Tongue (tissue), 1 donor: ENCODE measurements at regions not wholly inside any gene's neighbourhood (a gene's known extent, or its start where the extent isn't known, plus 50 kb on each side); places are given as distances from the start of the nearest gene placed in this dataset.
"Not testable (repeated sequence)": the region's sequence is repeated elsewhere in the genome, so short reads cannot be mapped to it uniquely, and the experiment has no call there.

Experiments
- DNase-seq: peaks from one replicate; pipeline ENCODE4 v3.0.0-alpha.2; 2015

DNA sequence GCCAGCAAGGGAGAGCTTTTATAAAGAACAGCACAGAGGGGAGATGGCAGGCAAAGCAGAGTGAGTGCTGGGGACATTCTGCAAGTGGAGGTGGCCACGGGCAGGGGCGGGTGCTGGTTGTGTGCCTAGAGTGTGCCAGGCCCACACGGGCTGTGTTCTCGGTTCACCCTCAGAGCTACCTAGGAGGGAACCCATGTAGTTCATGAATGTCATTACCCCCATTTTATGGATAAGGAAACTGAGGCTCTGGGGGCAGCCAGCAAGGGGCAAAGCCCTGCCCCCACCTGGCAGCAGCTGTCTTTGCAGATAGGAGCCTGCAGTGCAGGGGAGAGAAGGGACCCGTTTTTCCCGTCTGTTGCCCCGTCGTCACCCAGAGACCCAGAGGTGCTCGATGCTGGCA, 85.2 kb upstream of the NCOR2 start:
- no peak for DNase-seq

GRCh38 chr12:124651516-124652273, 84.3 kb upstream of the NCOR2 start:
- DNase-seq = peak; percentile 82

- peak; percentile 79 for DNase-seq
These were observed 83.5 kb upstream of the NCOR2 start for GRCh38 chr12:124650912-124651311.

DNA sequence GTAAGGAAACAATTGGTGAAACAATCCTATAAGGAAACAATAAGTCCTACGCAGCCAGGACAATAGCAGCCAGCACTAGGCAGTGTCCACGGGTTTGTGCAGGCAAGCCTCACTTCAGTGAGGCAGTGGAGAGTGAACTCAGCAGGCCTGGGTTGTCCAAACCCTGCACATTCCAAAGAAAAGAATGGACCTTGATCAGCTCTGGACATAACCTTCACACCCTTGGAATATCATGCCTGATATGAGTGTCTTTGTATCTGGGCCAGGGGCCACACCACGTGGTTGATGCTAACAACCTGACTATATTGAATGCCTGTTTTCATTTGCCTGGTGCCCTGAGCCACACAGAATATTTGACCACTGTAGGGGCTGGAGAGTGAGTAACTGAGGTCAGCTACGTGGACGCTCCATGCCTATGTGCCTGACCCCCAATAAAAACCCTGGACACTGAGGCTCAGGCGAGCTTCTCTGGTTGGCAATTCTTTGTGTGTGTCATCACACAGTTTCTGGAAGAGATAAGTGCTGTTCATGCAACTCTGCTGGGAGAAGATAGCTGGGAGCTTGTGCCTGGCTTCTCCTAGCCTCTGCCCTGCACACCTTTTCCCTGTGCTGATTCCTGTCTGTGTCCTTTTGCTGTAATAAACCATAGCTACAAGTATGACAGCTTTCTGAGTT, 81.4 kb upstream of the NCOR2 start:
- DNase-seq = no peak

DNA sequence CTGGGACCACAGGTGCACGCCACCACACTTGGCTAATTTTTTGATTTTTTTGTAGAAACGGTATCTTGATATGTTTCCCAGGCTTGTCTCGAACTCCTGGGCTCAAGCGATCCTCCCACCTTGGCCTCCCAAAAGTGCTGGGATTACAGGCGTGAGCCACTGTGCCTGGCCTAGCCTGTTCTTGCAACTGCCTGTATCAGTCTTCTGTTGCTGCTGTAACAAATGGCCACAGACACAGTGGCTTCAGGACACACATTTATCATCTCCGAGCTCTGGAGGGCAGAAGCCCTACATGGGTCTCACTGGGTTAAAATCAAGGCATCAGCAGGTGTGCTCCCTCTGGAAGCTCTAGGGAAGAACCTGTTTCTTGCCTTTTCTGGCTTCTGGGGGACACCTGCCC, 79.9 kb upstream of the NCOR2 start:
- DNase-seq = no peak

DNA sequence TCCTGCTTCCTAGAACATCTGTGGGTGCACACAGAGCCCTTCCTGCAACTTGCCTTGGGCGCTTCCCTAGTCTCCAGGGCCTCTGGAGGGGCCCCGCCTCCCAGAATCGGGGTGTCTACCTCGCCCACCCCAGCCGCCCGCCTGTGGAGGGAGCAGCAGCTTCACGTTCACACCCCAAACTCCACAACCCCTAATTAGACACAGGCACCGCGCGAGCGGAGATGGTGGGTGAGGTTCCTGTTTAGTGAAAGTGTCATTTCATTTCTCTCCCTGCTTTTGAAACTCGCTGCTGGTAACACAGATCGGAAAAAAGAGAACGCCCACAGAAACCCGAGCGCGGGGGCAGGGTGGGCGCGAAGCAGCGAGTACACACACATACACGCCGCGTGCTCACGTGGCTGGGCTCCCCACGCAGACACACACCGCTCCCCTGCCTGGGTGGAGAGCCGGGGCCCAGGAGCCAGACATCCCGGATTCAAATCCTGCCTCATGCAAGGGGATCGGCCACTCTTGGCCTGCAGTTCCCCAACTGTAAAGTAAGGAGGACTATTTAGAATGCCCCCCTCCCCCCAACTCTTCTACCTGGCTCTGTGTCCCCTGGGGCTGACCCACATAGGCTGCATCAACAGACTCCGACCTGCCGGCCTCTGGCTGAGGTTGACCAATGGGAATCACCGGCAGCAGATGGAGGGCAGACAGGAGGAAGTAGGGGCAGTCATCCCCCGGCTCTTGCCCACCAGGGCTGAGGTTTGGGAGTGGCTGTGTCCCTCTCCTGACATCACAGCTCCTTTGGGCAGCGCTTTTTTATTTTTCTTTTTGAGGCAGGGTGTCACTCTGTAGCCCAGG, 79.2 kb upstream of the NCOR2 start:
- no peak for DNase-seq

GRCh38 chr12:124645530-124646244, 78.3 kb upstream of the NCOR2 start:
- DNase-seq = no peak

- not testable (repeated sequence) for DNase-seq
These were observed 76.4 kb upstream of the NCOR2 start for GRCh38 chr12:124643768-124644167.

GRCh38 chr12:124642105-124642504, 74.7 kb upstream of the NCOR2 start:
- DNase-seq = no peak

DNA sequence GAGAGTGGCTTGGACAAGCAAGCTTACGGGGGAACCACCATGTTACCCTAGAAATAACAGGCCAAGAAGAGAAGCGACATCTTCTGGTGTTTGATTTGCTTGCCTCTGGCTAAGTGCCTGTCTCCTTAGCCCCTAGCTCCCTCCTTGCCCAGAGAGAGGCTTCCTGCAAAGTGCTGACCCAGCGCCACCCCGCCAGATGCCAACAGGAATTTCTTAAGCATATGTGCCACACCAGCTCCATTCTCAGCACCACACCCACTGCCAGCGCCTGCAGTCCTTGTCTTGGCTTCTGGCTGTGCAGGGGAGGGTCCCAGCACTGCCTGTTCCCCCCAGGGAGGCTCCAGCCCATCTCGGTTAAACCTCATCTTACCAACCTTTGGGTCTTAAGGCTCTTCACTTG, 74.2 kb upstream of the NCOR2 start:
- DNase-seq = no peak

DNA sequence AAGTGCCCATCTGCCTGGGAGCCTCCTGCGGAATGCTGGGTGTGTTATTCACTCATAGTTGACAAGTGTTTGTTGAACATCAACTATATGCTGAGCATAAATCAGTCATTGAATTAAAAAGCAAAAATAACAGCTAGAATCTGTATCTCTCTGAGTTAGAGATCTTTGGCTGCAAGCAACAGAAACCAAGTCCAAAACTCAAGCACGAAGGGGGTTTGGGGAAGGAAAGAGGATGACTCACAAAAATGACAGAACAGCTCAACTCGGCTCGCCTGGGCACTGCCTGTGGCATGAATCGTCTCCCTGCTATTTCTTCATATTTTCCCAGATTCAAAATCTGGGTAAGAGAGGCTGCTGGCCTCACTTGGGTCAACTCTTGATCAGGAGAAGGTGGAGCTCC, 72.6 kb upstream of the NCOR2 start:
- no peak for DNase-seq

DNA sequence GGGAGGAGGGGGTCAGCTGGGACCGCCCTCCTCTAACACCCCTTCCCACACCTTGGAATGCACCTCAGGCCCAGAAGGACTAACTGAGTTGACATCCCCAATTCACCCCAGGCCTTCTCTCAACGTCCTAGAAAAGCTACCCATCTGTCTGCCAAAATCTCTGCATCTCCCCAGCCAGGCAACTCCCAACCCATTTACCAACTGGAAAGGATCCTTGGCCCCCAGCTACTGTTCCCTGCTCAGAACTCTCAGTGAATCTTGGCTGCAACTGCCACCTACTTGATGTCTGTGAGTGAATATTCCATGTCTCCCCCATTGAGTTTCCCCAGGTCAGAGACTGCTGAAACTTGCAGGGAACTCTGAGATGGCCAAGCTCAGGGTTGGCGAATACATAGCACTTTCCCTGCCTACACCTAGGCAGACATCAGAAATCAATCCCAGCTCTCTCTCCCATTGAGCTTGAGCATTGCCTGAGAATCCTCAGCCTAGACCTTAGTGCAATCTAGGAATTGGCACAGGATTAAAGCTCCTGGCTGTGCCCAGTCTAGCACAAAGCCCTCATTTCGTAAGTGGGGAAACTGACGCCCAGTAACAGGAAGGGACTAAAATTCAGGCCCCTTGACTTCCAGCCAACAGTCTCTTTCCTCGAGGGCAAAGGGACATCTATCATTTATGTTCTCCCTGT, 71.9 kb upstream of the NCOR2 start:
- DNase-seq = peak; percentile 76

- DNase-seq = no peak
These were observed 70.2 kb upstream of the NCOR2 start for GRCh38 chr12:124637581-124637981.

DNA sequence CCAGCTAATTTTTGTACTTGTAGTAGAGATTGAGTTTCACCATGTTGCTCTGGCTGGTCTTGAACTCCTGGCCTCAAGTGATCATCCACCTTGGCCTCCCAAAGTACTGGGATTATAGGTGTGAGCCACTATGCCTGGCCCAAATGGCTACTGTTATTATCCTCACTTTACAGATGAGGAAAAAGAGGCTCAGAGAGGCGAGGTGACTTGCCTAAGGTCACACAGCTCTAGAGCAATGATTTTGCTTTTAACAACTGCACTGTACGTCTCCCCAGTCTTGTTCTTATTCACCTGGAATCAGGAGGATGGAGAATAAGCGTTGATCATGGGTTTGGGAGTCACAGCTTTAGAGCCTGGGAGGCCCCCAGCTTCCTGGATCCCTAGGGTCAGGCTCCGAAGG, 69.8 kb upstream of the NCOR2 start:
- no peak for DNase-seq

DNA sequence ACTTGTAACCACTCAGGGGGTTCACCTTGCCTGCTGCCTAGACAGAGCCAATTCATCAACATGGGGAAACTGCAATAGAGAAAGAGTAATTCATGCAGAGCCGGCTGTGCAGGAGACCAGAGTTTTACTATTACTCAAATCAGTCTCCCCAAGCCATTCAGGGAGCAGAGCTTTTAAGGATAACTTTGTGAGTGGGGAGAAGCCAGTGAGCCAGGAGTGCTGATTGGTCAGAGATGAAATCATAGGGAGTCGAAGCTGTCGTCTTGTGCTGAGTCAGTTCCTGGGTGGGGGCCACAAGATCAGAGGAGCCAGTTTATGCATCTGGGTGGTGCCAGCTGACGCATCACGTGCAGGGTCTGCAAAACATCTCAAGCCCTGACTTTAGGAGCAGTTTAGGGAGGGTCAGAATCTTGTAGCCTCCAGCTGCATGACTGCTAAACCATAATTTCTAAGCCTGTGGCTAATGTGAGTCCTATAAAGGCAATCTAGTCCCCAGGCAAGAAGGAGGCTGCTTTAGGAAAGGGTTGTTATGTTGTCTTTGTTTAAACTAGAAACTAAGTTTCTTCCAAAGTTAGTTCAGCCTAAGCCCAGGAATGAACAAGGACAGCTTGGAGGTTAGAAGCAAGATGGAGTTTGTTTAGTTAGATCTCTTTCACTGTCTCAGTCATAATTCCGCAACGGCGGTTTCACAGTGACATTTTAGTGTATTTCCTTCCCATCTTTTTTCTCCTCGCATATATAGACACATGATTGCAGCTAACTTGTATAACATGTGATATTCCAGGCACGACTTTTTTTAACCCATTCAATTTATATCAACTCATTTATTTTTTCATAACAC, 68.9 kb upstream of the NCOR2 start:
- DNase-seq = no peak

- DNase-seq = no peak
These were observed 67.9 kb upstream of the NCOR2 start for GRCh38 chr12:124635316-124635715.

- no peak for DNase-seq
These were observed 66.3 kb upstream of the NCOR2 start for GRCh38 chr12:124633365-124634362.

DNA sequence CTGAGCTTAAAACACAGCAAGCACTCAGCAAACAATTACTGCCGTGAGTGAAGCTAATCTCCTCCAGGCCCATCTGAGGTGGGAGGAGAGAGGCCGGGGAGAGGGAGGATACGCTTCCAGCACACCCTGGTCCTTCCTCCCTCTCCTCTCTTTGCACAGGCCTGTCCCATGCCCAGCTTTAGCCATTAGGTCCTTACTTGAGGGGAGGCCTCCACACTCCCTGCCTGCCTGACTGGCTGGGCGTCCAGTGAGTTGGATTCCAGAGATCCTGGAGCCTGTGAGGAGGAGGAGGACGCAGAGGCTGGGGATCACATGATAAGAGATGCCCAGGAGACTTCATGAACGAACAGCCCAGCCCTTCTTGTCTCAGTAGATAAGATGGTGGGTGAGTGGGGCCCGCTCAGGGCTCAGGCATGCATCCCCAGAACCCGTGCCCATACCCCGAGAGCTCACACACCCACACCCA, 65.1 kb upstream of the NCOR2 start:
- DNase-seq = no peak

DNA sequence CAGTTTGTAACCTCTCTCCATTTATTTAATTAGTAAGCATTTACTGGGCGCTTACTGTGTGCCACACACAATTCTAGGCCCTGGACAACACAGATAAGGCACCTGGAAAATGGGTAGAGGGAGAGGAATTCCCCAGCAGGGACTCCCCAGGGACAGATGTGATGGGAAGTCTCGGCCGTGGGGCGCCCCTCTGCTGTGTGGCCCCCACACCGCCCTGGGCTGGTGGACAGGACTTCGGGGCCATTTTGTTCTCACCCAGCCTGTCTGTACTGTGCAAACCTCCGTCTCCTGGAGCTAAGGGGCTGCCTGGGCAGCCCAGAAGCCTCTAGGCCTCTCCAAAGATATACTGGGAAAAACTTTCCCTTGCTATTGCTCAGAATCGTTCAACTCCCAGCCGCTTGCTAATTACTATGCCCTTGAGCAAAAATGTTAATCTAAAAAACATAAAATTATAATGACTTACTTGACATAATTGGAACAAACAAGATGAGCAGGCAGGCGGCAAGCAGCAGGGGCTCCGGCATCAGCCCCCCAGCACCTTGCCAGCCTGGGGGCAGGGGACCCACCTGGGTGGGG, 64.4 kb upstream of the NCOR2 start:
- no peak for DNase-seq
